ENCODE measurements at regions not wholly inside any gene's neighbourhood (a gene's known extent, or its start where the extent isn't known, plus 50 kb on each side); places are given as distances from the start of the nearest gene placed in this dataset.

- TF ChIP-seq EZH2 (IDR thresholded peaks at IDR 0.05) (no peak), POLR2AphosphoS5 (IDR thresholded peaks at IDR 0.05; ENCODE audit: borderline replicate concordance, low read depth, low read length) (no peak), FOXP2 (optimal IDR thresholded peaks at IDR 0.05; ENCODE audit: control extremely low read depth, extremely low read length, insufficient read depth) (no peak)
These were observed 79.7 kb upstream of the ITGB1 start for GRCh38 chr10:33037726-33038125.

Data from SK-N-MC (cell line).